GM21723 (cell line): ENCODE measurements at regions not wholly inside any gene's neighbourhood (a gene's known extent, or its start where the extent isn't known, plus 50 kb on each side); places are given as distances from the start of the nearest gene placed in this dataset.

Source experiments
- ATAC-seq: cut with Tn5 transposase; IDR thresholded peaks from one replicate; pipeline ENCODE4 v1.9.1; 2021; ENCODE audit warnings: mild to moderate bottlenecking, moderate library complexity; ENCODE audit not compliant: unreplicated experiment

DNA sequence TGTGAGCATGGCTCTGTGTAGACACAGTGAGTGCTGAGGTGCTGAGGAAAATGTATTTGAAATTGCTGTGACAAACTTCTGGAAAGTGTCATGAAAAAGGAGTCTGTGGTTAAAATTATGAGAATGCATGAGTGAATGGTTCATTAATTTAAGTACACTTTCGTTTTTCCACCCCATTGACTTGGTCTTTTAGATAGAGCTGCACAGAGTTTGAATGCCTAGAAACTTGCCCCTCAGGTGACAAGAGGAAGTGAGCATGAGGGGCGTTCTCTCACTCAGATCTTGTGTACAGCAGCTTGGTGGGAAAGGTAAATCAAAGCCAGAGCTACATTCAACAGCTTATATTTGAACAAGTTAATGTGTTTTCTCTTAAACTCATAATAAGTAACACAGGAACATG, 296.8 kb downstream of the WDR72 start:
- ATAC-seq, result no peak

DNA sequence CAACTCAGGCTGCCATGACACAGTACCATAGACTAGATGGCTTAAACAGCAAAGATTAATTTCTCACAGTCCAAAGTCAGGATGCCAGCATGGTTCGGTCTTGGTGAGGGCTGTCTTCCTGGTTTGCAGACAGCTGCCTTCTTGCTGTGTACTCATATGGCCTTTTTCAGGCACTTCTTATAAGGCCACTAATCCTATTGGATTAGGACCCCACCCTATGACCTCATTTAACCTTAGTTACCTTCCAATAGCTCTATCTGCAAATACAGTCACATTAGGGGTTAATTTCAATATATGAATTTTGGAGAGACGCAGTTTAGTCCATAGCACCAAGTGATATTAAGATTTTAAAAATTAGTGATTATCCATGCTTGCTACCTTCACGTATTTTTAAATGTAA, 297.8 kb downstream of the WDR72 start:
- ATAC-seq, result no peak

DNA sequence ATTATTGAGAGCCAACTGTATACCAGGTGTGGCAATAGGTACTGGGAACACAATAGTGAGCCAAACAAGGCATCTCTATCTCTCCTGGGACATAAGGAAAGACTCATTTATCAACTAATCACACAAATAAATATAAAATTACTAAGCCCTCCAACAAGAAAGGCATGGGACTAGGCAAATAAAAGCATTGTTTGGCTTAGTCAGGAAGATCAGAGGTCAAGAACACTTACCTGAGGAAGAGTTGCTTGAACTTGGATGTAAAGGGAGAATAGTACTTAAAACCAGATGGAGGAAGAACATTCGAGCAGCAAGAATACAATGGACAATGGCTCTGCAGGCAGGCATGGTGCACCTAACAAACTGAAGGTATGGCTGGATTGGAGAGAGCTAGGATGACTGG, 300.7 kb downstream of the WDR72 start:
- ATAC-seq, result no peak

DNA sequence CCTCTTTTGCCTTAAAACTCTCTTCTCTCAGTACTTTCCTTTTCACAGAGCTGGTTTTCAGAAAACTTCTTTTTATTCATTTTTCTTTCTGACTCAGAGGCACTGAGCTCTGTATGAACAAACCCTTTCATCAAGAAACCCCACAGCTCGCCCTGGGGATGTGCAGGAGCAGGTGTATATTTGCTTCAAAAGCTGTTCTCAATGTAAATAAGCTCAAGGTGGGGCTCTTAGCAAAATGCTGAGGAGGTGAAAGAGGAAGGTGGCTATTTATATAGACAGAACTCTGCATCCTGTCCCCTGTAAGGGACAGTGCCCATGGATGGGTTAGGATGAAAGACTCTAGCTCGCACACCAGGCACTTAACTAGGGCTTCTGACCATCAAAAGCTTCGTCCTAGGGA, 302.0 kb downstream of the WDR72 start:
- no peak for ATAC-seq

DNA sequence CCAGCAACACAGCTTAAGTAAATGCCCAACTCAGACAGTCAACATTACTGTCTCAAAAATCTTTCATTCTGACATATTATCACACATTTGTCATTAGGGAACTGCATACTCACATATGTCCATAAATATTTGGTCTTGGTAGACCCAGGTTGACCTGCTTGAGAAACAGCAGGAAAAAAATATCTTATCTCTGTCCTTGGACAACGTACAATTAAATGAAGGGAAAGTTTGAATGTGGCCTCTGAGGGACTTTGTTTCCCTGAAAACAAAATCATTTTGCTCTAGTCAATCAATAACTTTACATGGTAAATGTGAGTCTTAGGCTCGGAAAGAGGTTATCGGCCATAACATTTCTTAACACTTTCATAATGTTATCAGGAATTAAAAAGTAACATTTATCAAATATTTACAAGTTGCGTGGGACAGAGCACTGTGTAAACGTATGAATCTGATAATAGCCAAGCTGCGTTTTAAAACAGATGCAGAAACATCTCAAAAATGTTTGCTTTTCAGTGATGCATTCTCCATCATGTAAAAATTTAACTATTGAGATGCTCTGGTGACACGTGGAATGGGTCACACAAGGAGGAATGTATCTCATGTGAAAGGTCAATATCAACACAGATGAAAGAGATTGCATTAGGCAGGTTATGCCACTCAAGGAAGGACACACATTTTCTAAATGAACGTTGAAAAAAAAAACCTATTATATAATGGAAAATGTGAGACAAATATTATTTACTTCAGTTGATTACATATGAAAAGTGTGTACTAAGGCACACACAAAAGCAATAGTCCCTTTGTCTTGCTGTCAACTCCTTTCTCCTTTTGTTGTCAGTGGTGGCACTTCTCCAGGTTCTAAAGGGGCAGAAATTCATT, 304.4 kb downstream of the WDR72 start:
- no peak for ATAC-seq

DNA sequence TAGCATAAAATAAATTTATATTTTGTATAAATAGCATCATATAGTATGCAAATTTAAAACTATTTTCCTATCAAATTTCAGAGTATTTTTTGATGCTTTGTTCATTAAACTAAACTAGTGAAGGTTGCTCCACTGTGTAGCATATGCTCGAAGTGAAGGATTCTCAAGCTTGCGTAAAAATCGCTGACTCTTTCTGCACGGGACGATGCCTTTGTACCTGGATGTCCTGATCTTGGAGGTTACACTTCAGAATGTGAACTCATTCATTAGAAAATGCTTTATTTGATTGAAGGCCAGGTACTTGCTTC, 305.0 kb downstream of the WDR72 start:
- ATAC-seq, result no peak

DNA sequence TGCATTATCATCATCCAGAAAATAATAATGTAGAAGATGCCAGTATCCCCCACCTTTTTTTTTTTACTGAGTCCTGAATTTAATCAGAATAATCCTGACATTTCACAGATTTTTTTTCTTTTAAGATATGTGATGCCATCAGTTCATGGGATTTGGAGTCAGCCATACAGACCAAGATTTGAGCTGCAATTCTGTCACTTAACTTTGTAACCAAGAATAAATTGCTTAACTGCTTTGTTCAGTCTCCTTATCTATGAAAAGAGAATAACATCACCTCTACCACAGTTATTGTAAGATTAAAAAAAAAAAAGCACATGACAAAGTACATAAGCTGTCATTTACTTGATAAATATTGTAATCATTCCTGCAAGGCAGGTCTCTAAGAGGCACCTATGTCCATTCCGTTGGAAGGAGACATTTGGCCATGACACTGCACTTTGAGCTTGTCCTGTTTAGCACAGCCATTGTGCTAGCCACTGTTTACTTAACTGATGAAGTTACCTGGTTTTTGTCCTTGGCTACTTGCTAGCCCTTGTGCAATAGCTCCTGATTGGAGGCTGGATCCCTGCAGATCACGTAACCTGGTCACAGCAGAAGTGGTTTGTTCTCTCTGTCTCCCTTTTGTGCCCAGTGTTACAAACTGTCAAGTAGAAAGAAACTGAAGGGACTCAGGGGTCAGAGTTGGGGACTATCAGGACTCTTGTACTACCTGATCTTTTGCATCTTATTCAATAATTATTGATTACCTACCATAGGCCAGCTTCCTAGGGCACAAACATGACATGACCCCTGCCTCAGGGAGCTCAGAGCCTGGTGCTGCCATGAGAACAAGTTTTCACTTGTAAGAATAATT, 306.0 kb downstream of the WDR72 start:
- ATAC-seq, result no peak

DNA sequence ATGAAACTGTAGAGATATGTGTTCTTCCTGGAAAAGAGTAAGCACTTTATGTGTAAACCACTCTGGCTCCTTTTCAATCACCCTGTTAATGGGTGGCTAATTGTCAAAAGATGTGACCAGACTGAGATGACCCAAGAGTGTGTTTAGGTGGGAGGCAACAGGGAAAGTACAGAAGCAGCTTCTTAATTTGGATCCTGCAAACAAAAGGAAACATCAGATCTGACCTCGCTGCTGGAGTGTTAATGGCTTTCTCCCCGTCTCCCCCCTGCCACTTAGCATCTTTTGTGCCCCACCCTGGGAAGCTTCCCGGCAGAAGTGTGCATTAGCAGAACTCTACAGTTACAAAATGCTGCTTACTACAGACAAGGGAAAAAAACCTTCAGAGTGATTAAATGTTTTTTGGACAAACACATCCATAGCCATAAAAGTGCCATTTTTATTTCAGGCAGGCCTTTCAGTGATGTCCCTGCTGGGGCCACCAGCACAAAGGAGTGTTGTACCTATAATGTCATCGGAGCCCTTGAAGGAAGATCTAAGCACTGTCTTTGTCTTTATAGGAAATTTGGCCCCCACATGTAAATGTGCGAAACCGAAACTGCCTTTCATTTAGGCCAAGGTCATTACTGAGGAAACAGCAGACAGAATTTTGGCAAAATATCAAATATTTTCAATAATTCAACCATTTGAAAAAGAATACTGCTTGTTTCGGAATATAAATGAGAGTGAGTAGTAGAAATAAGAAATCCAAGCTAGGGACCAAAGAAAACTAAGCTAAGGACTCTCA, 311.0 kb downstream of the WDR72 start:
- ATAC-seq, result no peak

DNA sequence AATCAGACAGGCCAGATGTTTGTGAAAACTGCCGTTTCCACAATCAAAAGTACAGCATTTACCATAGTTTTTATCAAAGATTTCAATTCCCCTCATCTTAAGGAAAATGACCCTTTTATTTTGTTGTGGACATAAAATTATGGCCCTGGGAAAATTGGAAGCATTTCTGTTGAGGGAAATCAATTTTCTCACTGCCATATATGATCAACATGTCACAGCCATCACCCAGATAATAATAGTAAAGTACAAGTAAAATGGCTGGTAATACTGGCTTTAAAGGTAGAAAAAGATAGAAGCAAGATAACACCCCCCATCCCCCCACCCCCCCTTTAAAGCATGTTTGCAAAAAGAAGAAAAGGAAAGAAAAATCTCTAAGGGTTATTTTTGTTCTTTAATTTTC, 311.7 kb downstream of the WDR72 start:
- ATAC-seq, result no peak

DNA sequence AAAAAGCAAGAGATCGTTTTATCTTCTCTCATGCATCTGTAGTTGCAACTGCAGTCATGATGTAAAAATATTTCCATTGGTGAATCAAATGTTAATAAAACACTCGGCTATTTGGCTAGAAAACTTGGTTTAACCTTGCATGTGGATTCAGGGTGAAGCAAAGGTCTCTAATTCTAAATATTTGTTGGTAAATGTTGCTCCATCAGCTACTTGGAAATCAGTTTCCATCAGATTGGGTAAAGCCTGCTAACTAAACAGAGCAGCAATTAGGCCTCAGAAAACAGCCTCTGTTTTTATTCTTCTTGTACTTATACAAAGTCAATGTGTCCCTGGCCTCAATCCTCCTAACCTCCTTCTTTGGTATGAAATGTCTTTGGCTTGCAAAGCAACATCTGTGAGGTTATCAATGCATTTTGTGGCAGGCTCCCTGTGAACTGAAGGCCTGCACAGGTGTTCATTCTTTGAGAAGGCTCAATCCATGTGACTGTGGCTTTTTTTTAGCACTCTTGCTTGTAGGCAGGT, 312.3 kb downstream of the WDR72 start:
- no peak for ATAC-seq

DNA sequence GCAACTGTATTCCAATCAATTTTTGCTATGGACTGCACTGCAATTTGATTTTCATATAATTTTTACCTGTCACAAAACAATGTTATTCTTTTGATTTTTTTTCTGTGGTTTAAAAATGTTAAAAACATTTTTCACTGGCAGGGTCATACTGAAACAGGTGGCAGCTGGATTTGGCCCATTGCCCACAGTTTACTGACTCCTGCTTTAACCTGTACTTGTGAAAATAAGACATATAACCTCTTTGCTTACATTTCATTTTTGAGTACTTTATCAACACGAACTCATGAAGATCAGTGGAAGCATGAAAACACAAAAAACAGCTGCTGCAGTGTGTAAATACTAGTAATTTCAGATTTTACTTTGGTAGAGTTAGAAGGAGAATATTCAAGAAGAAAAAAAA, 313.1 kb downstream of the WDR72 start:
- ATAC-seq, result no peak

DNA sequence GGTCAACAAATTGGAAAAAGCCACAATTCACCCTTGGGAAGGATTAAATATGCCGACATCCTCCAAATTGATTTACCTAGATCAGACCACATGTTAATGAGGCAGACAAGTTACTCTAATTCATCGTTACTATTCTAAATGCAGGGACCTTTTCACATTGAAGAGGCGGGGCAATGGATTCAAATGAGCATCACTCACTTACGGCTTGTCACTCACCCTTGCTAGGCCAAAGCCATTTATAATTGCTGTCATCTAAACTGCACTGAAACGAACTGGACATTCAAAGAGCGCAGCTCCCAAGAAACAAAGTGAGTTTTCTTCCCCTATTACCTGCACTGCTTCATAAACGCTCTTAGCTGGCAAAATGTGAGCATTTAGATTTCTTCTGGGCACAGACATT, 313.9 kb downstream of the WDR72 start:
- no peak for ATAC-seq

DNA sequence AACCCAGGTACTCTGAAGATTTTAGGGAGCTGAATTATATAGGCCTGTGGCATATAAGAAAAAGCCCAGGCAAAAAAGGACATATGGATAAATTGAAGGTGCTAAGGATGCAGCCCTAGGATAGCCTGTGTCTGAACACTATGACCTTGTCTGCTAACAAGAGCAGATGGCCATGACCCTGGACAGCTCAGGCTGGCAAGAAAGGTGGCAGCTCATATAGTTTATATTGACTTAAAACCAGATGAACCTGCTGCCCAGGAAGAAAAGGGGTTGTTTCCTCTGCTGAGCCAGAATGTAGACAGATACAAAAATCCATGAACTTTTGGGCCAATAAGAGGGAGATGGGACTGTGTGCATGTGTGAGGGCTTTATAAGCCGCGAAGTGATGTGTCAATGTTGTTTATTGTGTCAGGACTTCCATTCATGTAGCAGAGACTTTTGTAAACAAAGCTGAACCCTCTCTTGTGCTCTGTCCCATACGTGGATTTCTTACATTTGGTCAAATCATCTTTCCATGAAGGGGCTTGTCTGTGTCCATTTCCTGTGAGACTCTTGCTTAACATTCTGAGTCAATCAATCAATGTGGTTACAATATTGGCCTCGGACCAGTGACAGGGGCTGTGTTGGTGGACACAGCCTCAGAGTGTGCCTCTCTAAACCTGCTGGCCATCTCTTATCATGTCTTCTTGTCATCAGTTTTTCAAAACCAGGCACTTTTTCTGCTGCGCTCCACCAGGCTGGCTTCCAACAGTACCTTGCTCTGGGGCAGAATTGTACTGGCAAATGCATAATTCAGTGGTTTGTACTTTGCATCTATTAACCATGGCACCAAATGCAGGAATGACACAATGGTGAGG, 321.2 kb downstream of the WDR72 start:
- ATAC-seq, result no peak

DNA sequence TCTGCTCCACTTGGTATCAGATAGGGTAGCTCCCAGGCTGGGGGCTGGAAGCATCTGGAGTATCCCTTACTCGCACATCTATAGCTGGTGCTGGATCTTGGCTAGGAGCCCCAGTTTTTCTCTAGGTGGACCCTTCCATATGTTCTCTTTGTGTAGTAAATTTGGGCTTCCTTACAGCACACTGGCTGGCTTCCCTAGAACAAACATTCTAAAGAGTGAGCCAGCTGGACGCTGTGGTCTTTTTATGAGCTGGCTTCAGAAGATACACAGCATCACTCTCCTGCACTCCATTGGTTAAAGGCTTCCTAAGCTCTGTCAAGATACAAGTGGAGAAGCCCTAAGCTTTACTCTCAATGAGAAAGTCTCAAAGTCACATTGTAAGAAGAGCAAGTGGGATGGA, 322.1 kb downstream of the WDR72 start:
- ATAC-seq, result no peak

DNA sequence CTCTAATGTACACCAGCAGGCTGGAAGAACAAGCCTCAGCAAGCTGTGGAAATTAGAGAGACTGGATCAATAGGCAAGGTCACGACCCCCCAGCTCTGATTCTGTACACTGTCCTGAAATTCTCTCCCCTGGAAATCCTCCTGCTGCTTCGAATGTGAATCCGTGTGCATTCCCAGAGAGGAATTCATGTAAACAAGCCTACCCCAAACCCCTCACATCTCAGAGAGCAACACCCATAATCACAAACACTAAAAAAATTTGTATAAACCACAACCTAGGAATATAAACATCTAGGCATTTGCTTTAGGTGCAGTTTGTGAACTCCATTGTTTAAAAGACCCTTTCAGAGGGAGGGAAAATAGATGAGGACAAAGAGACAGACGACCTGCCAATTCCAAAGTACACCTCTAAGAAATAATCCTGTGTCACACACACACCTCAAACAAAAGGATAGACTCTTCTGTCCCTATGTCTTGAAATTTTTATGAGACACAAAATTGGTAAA, 325.2 kb downstream of the WDR72 start:
- no peak for ATAC-seq

DNA sequence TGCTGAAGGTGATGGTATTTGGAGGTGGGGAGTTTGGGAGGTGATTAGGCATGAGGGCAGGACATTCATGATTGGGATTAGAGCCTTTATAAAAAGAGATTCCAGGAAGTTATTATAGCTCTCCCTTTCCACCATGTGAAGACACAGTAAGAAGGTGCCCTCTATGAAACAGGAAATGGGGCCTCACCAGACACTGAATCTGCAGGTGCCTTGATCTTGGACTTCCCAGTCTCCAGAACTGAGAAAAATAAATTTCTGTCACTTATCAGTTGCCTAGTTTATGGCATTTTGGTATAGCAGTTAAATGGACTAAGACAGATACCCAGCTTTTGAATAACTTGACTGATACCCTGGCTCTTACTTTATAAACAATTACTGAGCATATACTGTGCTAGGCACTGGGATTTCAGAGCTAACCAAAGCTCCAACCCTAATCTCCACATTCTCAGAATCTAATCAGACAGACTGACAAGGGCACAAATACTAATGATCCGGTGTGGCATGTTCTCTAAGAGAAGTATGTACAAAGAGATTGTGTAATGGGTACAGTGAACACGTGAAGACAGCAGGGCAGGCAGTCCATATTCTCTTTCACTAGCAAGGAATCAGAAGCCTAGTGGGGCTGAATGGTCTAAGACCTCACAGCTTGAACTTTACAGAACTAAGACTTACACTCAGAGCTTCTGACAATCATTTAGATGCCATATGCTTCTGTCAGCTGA, 343.1 kb downstream of the WDR72 start:
- no peak for ATAC-seq

DNA sequence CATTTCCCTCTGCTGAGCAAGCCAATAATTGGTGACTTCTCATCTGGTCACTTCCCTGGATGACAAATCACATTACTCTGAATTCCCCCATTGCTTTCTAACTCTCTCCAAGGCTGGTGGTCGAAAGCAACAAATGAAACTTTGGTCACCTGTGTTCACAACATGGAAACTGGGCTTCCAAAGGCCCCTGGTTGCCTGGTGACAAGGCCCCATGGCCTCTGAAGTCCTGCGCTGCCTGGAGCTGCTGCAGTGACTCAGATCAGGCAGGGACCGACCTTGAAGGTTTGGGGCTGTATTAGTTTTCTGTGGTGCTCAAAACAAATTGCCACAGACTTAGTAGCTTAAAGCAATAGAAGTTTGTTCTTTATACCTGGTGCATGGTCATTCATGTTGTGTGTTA, 345.3 kb downstream of the WDR72 start:
- ATAC-seq, result no peak

DNA sequence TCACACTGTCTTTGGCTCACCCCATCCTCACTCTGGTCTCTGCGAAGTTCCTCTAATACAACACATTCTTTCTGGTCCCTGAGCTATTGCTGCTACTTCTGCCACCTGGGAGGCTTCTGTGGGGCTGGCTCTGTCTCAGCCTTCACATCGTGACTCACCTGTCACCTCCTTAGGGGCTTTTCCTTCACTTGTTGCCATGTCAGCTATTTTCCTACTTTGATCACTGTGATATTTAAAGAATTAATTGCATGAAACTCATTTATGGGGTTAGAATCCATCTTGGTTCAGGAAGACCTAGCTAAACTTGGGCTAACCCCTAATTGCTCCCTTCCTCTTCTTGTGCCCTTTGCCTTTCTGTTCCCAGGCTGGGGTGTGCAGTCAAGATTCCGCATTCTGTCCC, 346.9 kb downstream of the WDR72 start:
- ATAC-seq, result no peak

DNA sequence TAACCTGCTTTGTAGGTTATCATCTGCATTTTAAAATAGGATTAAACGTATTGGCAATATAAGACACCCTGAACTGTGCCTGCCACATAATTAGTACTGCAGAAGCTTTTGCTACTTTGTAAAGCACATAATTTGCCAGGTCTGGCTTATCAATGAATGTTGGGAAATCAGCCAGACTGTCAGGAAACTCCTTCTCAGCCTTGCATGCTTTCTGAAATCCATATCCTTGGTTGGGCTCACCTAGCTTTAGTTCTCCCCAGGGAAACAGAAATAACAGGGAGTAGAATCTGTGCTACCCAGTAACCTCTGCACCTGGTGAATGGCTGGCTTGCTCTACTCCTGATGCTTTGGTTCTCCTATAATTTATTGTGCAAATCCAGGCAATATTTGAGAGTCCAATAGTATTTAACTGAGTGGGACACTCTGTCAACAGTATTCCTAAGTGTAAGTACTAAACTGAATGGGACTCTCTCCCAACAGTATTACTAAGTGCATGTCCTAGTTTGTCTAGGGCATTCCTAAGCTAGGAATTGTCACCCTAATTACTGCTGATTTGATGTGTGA, 354.5 kb downstream of the WDR72 start:
- ATAC-seq, result no peak
